HEK293 (cell line): ENCODE measurements at regions not wholly inside any gene's neighbourhood (a gene's known extent, or its start where the extent isn't known, plus 50 kb on each side); places are given as distances from the start of the nearest gene placed in this dataset.

Source experiments
- CTCF ChIA-PET: fragments of 350-600 bp; formaldehyde crosslinking; extraction: SDS; loops from one replicate; lab custom pipeline; 2021; ENCODE audit warnings: antibody characterized with exemption; lab: Yijun Ruan, JAX
- POLR2A ChIA-PET: fragments of 300-600 bp; formaldehyde crosslinking; extraction: SDS; loops from one replicate; lab custom pipeline; 2020; ENCODE audit warnings: antibody characterized with exemption, inconsistent platforms; lab: Yijun Ruan, JAX
- H3K27ac ChIP-seq: fragments of 200-500 bp; sonication (Bioruptor generic); 2 replicates; pipeline ENCODE4 v1.5.1; 2014; ENCODE audit warnings: low read depth, low read length, control low read depth, inconsistent platforms; ENCODE audit errors: extremely low read depth
- H3K36me3 ChIP-seq, 2 experiments: fragments of 200-500 bp in 1 of 2; sonication (Bioruptor generic) in 1 of 2; 1 replicate in 1 of 2; 2 replicates in 1 of 2; pipeline ENCODE4 v1.5.1; 2014 to 2017; ENCODE audit warnings: inconsistent platforms in 2 of 2, low read length in 2 of 2; ENCODE audit not compliant: control insufficient read depth in 2 of 2, insufficient read depth in 1 of 2
- H3K4me1 ChIP-seq: fragments of 200-500 bp; sonication (Bioruptor generic); 2 replicates; pipeline ENCODE4 v1.5.1; 2014; ENCODE audit warnings: mild to moderate bottlenecking, low read length, inconsistent platforms; ENCODE audit not compliant: control insufficient read depth, insufficient read depth
- H3K4me3 ChIP-seq: 2 replicates; pipeline ENCODE4 v1.5.1; 2011; ENCODE audit warnings: low read depth, mild to moderate bottlenecking, control low read depth, low read length, moderate library complexity
- H3K9me3 ChIP-seq: fragments of 200-500 bp; sonication (Bioruptor generic); 2 replicates; pipeline ENCODE4 v1.5.1; 2014; ENCODE audit warnings: low read depth, low read length, inconsistent platforms; ENCODE audit not compliant: control insufficient read depth, insufficient read depth
- BCL6B ChIP-seq: fragments of 450-650 bp; formaldehyde crosslinking; IDR thresholded peaks from 2 replicates; pipeline ENCODE4 v1.5.1; 2017; ENCODE audit warnings: missing biosample characterization, missing genetic modification characterization
- HOXA7 ChIP-seq: sonication (generic); formaldehyde crosslinking; IDR thresholded peaks from 2 replicates; pipeline ENCODE4 v1.8.1; 2022; ENCODE audit warnings: missing genetic modification reagents, borderline replicate concordance
- KLF9 ChIP-seq: fragments of 450-650 bp; formaldehyde crosslinking; IDR thresholded peaks from 2 replicates; pipeline ENCODE4 v1.5.1; 2016; ENCODE audit warnings: missing biosample characterization, missing genetic modification characterization, low read depth
- MEIS1 ChIP-seq: sonication (generic); formaldehyde crosslinking; IDR thresholded peaks from 2 replicates; pipeline ENCODE4 v1.8.1; 2022; ENCODE audit warnings: missing genetic modification reagents, mild to moderate bottlenecking, borderline replicate concordance
- REST ChIP-seq: fragments of 450-650 bp; formaldehyde crosslinking; IDR thresholded peaks from 2 replicates; pipeline ENCODE4 v1.5.1; 2016; ENCODE audit warnings: missing biosample characterization, missing genetic modification characterization
- ZBTB7A ChIP-seq: fragments of 450-650 bp; formaldehyde crosslinking; IDR thresholded peaks from 2 replicates; pipeline ENCODE4 v1.5.1; 2016; ENCODE audit warnings: low read depth, missing biosample characterization, missing genetic modification characterization
- ZNF169 ChIP-seq: fragments of 450-650 bp; formaldehyde crosslinking; IDR thresholded peaks from 2 replicates; pipeline ENCODE4 v1.5.1; 2016; ENCODE audit warnings: missing biosample characterization, missing genetic modification characterization
- ZNF202 ChIP-seq: fragments of 450-650 bp; formaldehyde crosslinking; IDR thresholded peaks from 2 replicates; pipeline ENCODE4 v1.5.1; 2016; ENCODE audit warnings: missing biosample characterization, missing genetic modification characterization, borderline replicate concordance
- ZNF214 ChIP-seq: fragments of 450-650 bp; formaldehyde crosslinking; IDR thresholded peaks from 2 replicates; pipeline ENCODE4 v1.5.1; 2017; ENCODE audit warnings: missing biosample characterization, mild to moderate bottlenecking, missing genetic modification characterization, borderline replicate concordance
- ZNF302 ChIP-seq: fragments of 450-650 bp; formaldehyde crosslinking; IDR thresholded peaks from 2 replicates; pipeline ENCODE4 v1.5.1; 2016; ENCODE audit warnings: missing biosample characterization, missing genetic modification characterization, low read depth
- ZNF324 ChIP-seq: fragments of 450-650 bp; formaldehyde crosslinking; IDR thresholded peaks from 2 replicates; pipeline ENCODE4 v1.5.1; 2016; ENCODE audit warnings: missing biosample characterization, missing genetic modification characterization
- ZNF362 ChIP-seq: fragments of 450-650 bp; formaldehyde crosslinking; IDR thresholded peaks from 2 replicates; pipeline ENCODE4 v1.5.1; 2016; ENCODE audit warnings: missing biosample characterization, missing genetic modification characterization
- ZNF423 ChIP-seq: fragments of 450-650 bp; formaldehyde crosslinking; IDR thresholded peaks from 2 replicates; pipeline ENCODE4 v1.5.1; 2016; ENCODE audit warnings: missing biosample characterization, missing genetic modification characterization
- ZNF473 ChIP-seq: fragments of 450-650 bp; formaldehyde crosslinking; IDR thresholded peaks from 2 replicates; pipeline ENCODE4 v1.5.1; 2017; ENCODE audit warnings: missing biosample characterization, missing genetic modification characterization
- ZNF48 ChIP-seq: fragments of 450-650 bp; formaldehyde crosslinking; IDR thresholded peaks from 2 replicates; pipeline ENCODE4 v1.5.1; 2016; ENCODE audit warnings: missing biosample characterization, missing genetic modification characterization
- ZNF529 ChIP-seq: fragments of 450-650 bp; formaldehyde crosslinking; IDR thresholded peaks from 2 replicates; pipeline ENCODE4 v1.5.1; 2017; ENCODE audit warnings: missing genetic modification characterization, missing biosample characterization; ENCODE audit not compliant: insufficient replicate concordance
- ZNF548 ChIP-seq: fragments of 450-650 bp; formaldehyde crosslinking; IDR thresholded peaks from 2 replicates; pipeline ENCODE4 v1.5.1; 2016; ENCODE audit warnings: missing biosample characterization, missing genetic modification characterization
- ZNF610 ChIP-seq: fragments of 450-650 bp; formaldehyde crosslinking; IDR thresholded peaks from 2 replicates; pipeline ENCODE4 v1.5.1; 2016; ENCODE audit warnings: missing biosample characterization, missing genetic modification characterization, borderline replicate concordance
- ZNF623 ChIP-seq: fragments of 450-650 bp; formaldehyde crosslinking; IDR thresholded peaks from 2 replicates; pipeline ENCODE4 v1.5.1; 2016; ENCODE audit warnings: missing biosample characterization, missing genetic modification characterization
- ZNF692 ChIP-seq: fragments of 450-650 bp; formaldehyde crosslinking; IDR thresholded peaks from 2 replicates; pipeline ENCODE4 v1.5.1; 2016; ENCODE audit warnings: missing biosample characterization, missing genetic modification characterization

GRCh38 chr1:168371477-168371876 lies 90.8 kb downstream of the TBX19 start:
- H3K9me3 ChIP-seq, result no peaks in the 10 kb centered on the region
- ChIA-PET POLR2A (no interaction called here), CTCF (interaction anchor here (2.1 kb wide), 1 partner anchor 29 kb away, joined by 12 read pairs; no protein-coding TSS in a partner anchor)
- H3K36me3 ChIP-seq, result no peaks in the 10 kb centered on the region
- no peak overlapping the region for H3K4me3 ChIP-seq
- no peak for TF ChIP-seq ZNF324
- TF ChIP-seq ZNF362, result no peak
- no peak for TF ChIP-seq ZNF692 (tag by site-specific recombination)
- TF ChIP-seq KLF9, result no peak
- TF ChIP-seq REST (tag by site-specific recombination), result no peak
- no peak for TF ChIP-seq ZNF548 (tag by site-specific recombination)
- TF ChIP-seq ZNF302, result no peak
- TF ChIP-seq MEIS1 (CRISPR knock-in tag), result no peak
- no peak for TF ChIP-seq ZNF529 (tag by site-specific recombination)
- TF ChIP-seq ZNF202 (tag by site-specific recombination), result no peak
- no peak for TF ChIP-seq ZNF214 (tag by site-specific recombination)
- TF ChIP-seq HOXA7, result no peak
- no peak for TF ChIP-seq ZNF48 (tag by site-specific recombination)
- TF ChIP-seq ZNF473, result no peak
- no peaks in the 10 kb centered on the region for H3K4me1 ChIP-seq
- H3K27ac ChIP-seq, result no peak overlapping the region

- H3K27ac ChIP-seq, result no peak overlapping the region
- no peak overlapping the region for H3K4me3 ChIP-seq
- H3K36me3 ChIP-seq, result no peaks in the 10 kb centered on the region
- ChIA-PET POLR2A (no interaction called here), CTCF (interaction anchor here (0.5 to 1.3 kb wide), 2 partner anchors 27 to 29 kb away, joined by 3 to 4 read pairs; no protein-coding TSS in a partner anchor)
- no peaks in the 10 kb centered on the region for H3K4me1 ChIP-seq
- no peaks in the 10 kb centered on the region for H3K9me3 ChIP-seq
- TF ChIP-seq ZBTB7A (tag by site-specific recombination), result no peak
- TF ChIP-seq BCL6B, result no peak
- no peak for TF ChIP-seq ZNF169 (tag by site-specific recombination)
- TF ChIP-seq ZNF610 (tag by site-specific recombination), result no peak
- no peak for TF ChIP-seq ZNF423 (tag by site-specific recombination)
- TF ChIP-seq ZNF623, result no peak
These were observed 89.9 kb downstream of the TBX19 start for GRCh38 chr1:168370586-168370985.
